IMR-90 (cell line): ENCODE measurements at regions not wholly inside any gene's neighbourhood (a gene's known extent, or its start where the extent isn't known, plus 50 kb on each side); places are given as distances from the start of the nearest gene placed in this dataset.

ENCODE experiments used
- ATAC-seq: fragments of 200-7000 bp; cut with Tn5 transposase; 2 replicates; pipeline ENCODE4 v1.9.1; 2020; ENCODE audit warnings: low read depth, mild to moderate bottlenecking, moderate library complexity
- BruUV-seq: library from RNA; stranded (reverse); fragments of 400-500 nt; replicated peaks from 2 replicates; lab custom pipeline; 2021; lab: Mats Ljungman, UMichigan
- CTCF ChIA-PET: fragments of 300-600 bp; formaldehyde crosslinking; extraction: SDS; loops from one replicate; lab custom pipeline; 2021; ENCODE audit warnings: antibody characterized with exemption; lab: Yijun Ruan, JAX
- POLR2A ChIA-PET: fragments of 300-600 bp; sonication (Branson Sonifier 250); formaldehyde crosslinking; loops from one replicate; lab custom pipeline; 2022; ENCODE audit warnings: antibody characterized with exemption; ENCODE audit not compliant: unreplicated experiment; lab: Charles Lee
- DNase-seq: peaks from one replicate; pipeline ENCODE4 v3.0.0; 2013
- H2AFZ ChIP-seq: replicated peaks from 2 replicates; pipeline ENCODE3; 2013; ENCODE audit warnings: low read length, mild to moderate bottlenecking; ENCODE audit not compliant: poor library complexity
- H2AK5ac ChIP-seq: 2 replicates; pipeline ENCODE4 v1.6.1; 2013; ENCODE audit warnings: low read depth, low read length, inconsistent platforms
- H2AK9ac ChIP-seq: replicated peaks from 2 replicates; pipeline ENCODE3; 2013; ENCODE audit warnings: mild to moderate bottlenecking, low read depth, low read length, moderate library complexity; ENCODE audit not compliant: poor library complexity
- H2BK120ac ChIP-seq: 2 replicates; pipeline ENCODE4 v1.6.1; 2013; ENCODE audit warnings: low read depth, low read length, inconsistent platforms
- H2BK15ac ChIP-seq: 3 replicates; pipeline ENCODE4 v1.6.1; 2013; ENCODE audit warnings: low read depth, low read length, inconsistent platforms
- H2BK20ac ChIP-seq: 2 replicates; pipeline ENCODE4 v1.6.1; 2013; ENCODE audit warnings: low read depth, mild to moderate bottlenecking, inconsistent platforms, low read length, moderate library complexity
- H2BK5ac ChIP-seq: 2 replicates; pipeline ENCODE4 v1.6.1; 2013; ENCODE audit warnings: mild to moderate bottlenecking, low read depth, low read length, inconsistent platforms; ENCODE audit not compliant: poor library complexity, severe bottlenecking
- H3K14ac ChIP-seq: replicated peaks from 2 replicates; pipeline ENCODE4 v1.6.1; 2013; ENCODE audit warnings: low read depth, low read length, inconsistent platforms
- H3K18ac ChIP-seq: 2 replicates; pipeline ENCODE4 v1.6.1; 2013; ENCODE audit warnings: low read depth, low read length, control low read depth
- H3K23ac ChIP-seq: 2 replicates; pipeline ENCODE4 v1.6.1; 2013; ENCODE audit warnings: low read depth, low read length, inconsistent platforms
- H3K27ac ChIP-seq: 2 replicates; pipeline ENCODE4 v1.5.1; 2013; ENCODE audit warnings: mild to moderate bottlenecking, control low read depth, low read length; ENCODE audit not compliant: insufficient read depth
- H3K27me3 ChIP-seq: 2 replicates; pipeline ENCODE4 v1.6.1; 2013; ENCODE audit warnings: low read length; ENCODE audit not compliant: control insufficient read depth, insufficient read depth
- H3K36me3 ChIP-seq: 2 replicates; pipeline ENCODE4 v1.6.1; 2013; ENCODE audit warnings: low read length, mixed read lengths; ENCODE audit not compliant: control insufficient read depth, insufficient read depth
- H3K4ac ChIP-seq: 2 replicates; pipeline ENCODE4 v1.6.1; 2013; ENCODE audit warnings: low read depth, low read length, inconsistent platforms
- H3K4me1 ChIP-seq: 2 replicates; pipeline ENCODE4 v1.6.1; 2013; ENCODE audit warnings: low read length, mixed read lengths; ENCODE audit not compliant: control insufficient read depth, insufficient read depth
- H3K4me2 ChIP-seq: 2 replicates; pipeline ENCODE4 v1.6.1; 2013; ENCODE audit warnings: low read depth, mild to moderate bottlenecking, control low read depth, low read length, moderate library complexity
- H3K4me3 ChIP-seq: 2 replicates; pipeline ENCODE4 v1.5.1; 2013; ENCODE audit warnings: low read depth, mild to moderate bottlenecking, control low read depth, low read length, moderate library complexity; ENCODE audit not compliant: insufficient read depth
- H3K56ac ChIP-seq: 2 replicates; pipeline ENCODE4 v1.6.1; 2013; ENCODE audit warnings: low read length, inconsistent platforms; ENCODE audit not compliant: insufficient read depth; ENCODE audit errors: extremely low read depth
- H3K79me1 ChIP-seq, 2 experiments: 2 replicates each; pipeline ENCODE4 v1.6.1; 2013; ENCODE audit warnings: low read length in 2 of 2, inconsistent platforms in 1 of 2, low read depth in 1 of 2
- H3K9ac ChIP-seq: 2 replicates; pipeline ENCODE4 v1.6.1; 2013; ENCODE audit warnings: low read depth, low read length, control low read depth
- H3K9me1 ChIP-seq: 2 replicates; pipeline ENCODE4 v1.6.1; 2013; ENCODE audit warnings: low read length, inconsistent platforms; ENCODE audit not compliant: insufficient read depth
- H3K9me3 ChIP-seq: 2 replicates; pipeline ENCODE4 v1.6.1; 2013; ENCODE audit warnings: low read length; ENCODE audit not compliant: control insufficient read depth, insufficient read depth
- H4K20me1 ChIP-seq: 2 replicates; pipeline ENCODE4 v1.6.1; 2013; ENCODE audit warnings: low read length, inconsistent platforms; ENCODE audit not compliant: insufficient read depth
- H4K5ac ChIP-seq: 2 replicates; pipeline ENCODE4 v1.6.1; 2013; ENCODE audit warnings: mild to moderate bottlenecking, low read depth, low read length, control low read depth
- H4K8ac ChIP-seq, 2 experiments: 2 replicates each; pipeline ENCODE4 v1.6.1; 2013; ENCODE audit warnings: low read depth in 2 of 2, low read length in 2 of 2, control low read depth in 1 of 2, inconsistent platforms in 1 of 2
- H4K91ac ChIP-seq: 2 replicates; pipeline ENCODE4 v1.6.1; 2013; ENCODE audit warnings: low read depth, low read length, inconsistent platforms; ENCODE audit not compliant: insufficient read depth
- BHLHE40 ChIP-seq: fragments of 150-350 bp; IDR thresholded peaks from 2 replicates; pipeline ENCODE4 v1.6.1; 2016; ENCODE audit warnings: mild to moderate bottlenecking, low read depth, low read length
- MAFK ChIP-seq: IDR thresholded peaks from 2 replicates; pipeline ENCODE4 v1.6.1; 2012; ENCODE audit warnings: low read depth, low read length, improper control_type of control experiment
- NFE2L2 ChIP-seq: fragments of 150-350 bp; IDR thresholded peaks from 2 replicates; pipeline ENCODE4 v1.6.1; 2016; ENCODE audit warnings: low read depth, mild to moderate bottlenecking, low read length
- POLR2A ChIP-seq: IDR thresholded peaks from 2 replicates; pipeline ENCODE4 v1.6.1; 2012; ENCODE audit warnings: mild to moderate bottlenecking, low read depth, low read length
- RCOR1 ChIP-seq: IDR thresholded peaks from 2 replicates; pipeline ENCODE4 v1.6.1; 2012; ENCODE audit warnings: mild to moderate bottlenecking, low read length, improper control_type of control experiment; ENCODE audit not compliant: insufficient replicate concordance
- WGBS, 2 experiments: methylation state at CpG; one replicate each; pipeline versions ENCODE4 v1.1.5 to v1.1.7; 2013; ENCODE audit warnings: missing lambda C conversion rate in 2 of 2; ENCODE audit not compliant: insufficient read length in 1 of 2; ENCODE audit errors: extremely low coverage in 2 of 2; 5-methylcytosine and 5-hydroxymethylcytosine counted together
- dilution Hi-C: fragments of 300-500 bp; cut with HindIII; formaldehyde crosslinking; loops from one replicate; pipeline ENCODE4 v1.14.3; 2018; ENCODE audit warnings: low sequenced_read_pairs; ENCODE audit not compliant: unreplicated experiment
- in situ Hi-C: fragments of 300-500 bp; cut with MboI; formaldehyde crosslinking; loops from 3 replicates; pipeline ENCODE4 v1.14.3; 2019; ENCODE audit warnings: low sequenced_read_pairs, inconsistent platforms, mixed read lengths
- intact Hi-C: fragments of 100-400 bp; cut with micrococcal nuclease; formaldehyde crosslinking; loops from 2 replicates; pipeline ENCODE4 v1.10.0; 2022

GRCh38 chr2:215826838-215827441 lies 186.4 kb downstream of the MREG start:
- TF ChIP-seq BHLHE40 (no peak), MAFK (peak; percentile 46; the same call in 1 of the 2 replicates), NFE2L2 (peak; percentile 36), POLR2A (no peak), RCOR1 (no peak)
- Histone ChIP-seq H3K79me1 (no peaks in the 10 kb centered on the region), H3K4ac (peak overlapping the region; percentile 3; the same call in 1 of the 2 replicates), H3K18ac (peak overlapping the region; percentile 60; the same call in 1 of the 2 replicates), H3K9ac (no peak overlapping the region; the same call in 1 of the 2 replicates), H2BK120ac (peak overlapping the region; percentile 33; the same call in 1 of the 2 replicates), H3K23ac (no peak overlapping the region), H2BK5ac (peak overlapping the region; percentile 64), H3K4me2 (peak overlapping the region; percentile 65), H2AK5ac (no peak overlapping the region), H4K8ac (peak overlapping the region in 1 of 2 experiments; percentile 16; a peak in 1 of 4 replicates), H3K9me3 (no peaks in the 10 kb centered on the region), H3K27ac (peak overlapping the region; percentile 27; the same call in 1 of the 2 replicates), H3K4me1 (peaks cover 11% of the 10 kb centered on the region), H3K4me3 (no peak overlapping the region), H3K9me1 (peaks cover 7% of the 10 kb centered on the region; the same call in 1 of the 2 replicates), H3K27me3 (no peaks in the 10 kb centered on the region), H4K5ac (no peak overlapping the region; the same call in 1 of the 2 replicates), H3K14ac (no peak overlapping the region), H2AK9ac (no peak overlapping the region), H2BK15ac (no peak overlapping the region), H2AFZ (no peak overlapping the region), H3K36me3 (no peaks in the 10 kb centered on the region), H4K20me1 (no peaks in the 10 kb centered on the region), H2BK20ac (0 out of 2 replicates have a peak overlapping the region, but pooled peaks have one; percentile 2), H4K91ac (no peak overlapping the region), H3K56ac (no peak overlapping the region)
- intact Hi-C loops (loop anchor here (5.0 kb wide), 2 partner anchors 90 to 115 kb away; no protein-coding TSS in a partner anchor), dilution Hi-C loops (no loop called here), in situ Hi-C loops (no loop called here)
- ATAC-seq (peak; percentile 64), DNase-seq (peak; percentile 39)
- BruUV-seq = no TSS peak
- ChIA-PET CTCF (interaction anchor here (0.6 to 0.7 kb wide), 2 partner anchors 66 to 91 kb away, joined by 3 read pairs; no protein-coding TSS in a partner anchor), POLR2A (no interaction called here)
- WGBS, 2 experiments = no CpG with 5 or more reads among the region's 8 CpGs
